ENCODE measurements at regions not wholly inside any gene's neighbourhood (a gene's known extent, or its start where the extent isn't known, plus 50 kb on each side); places are given as distances from the start of the nearest gene placed in this dataset.

- Mint-ChIP-seq H3K27ac (ENCODE audit: unreplicated experiment) (no peak overlapping the region), H3K9me3 (ENCODE audit: unreplicated experiment) (no peaks in the 10 kb centered on the region), H3K27me3 (ENCODE audit: low read depth, unreplicated experiment) (no peaks in the 10 kb centered on the region), H3K4me1 (ENCODE audit: low read depth, unreplicated experiment) (no peaks in the 10 kb centered on the region), H3K4me3 (ENCODE audit: unreplicated experiment) (no peak overlapping the region), H3K36me3 (ENCODE audit: low read depth, unreplicated experiment) (no peaks in the 10 kb centered on the region)
- FAIRE-seq = peak; percentile 58
- H3K4me1 ChIP-seq (ENCODE audit: insufficient read depth, low read length) = no peaks in the 10 kb centered on the region
- peak; percentile 29 for DNase-seq (ENCODE audit: low read depth)
- no peaks in the 10 kb centered on the region for H3K27me3 ChIP-seq (ENCODE audit: insufficient read depth, low read length)
- H3K36me3 ChIP-seq (ENCODE audit: insufficient read depth, low read length) = no peaks in the 10 kb centered on the region
- H3K9ac ChIP-seq (ENCODE audit: low read length) = no peak overlapping the region
- H3K4me2 ChIP-seq (ENCODE audit: low read length) = no peak overlapping the region
- H3K79me2 ChIP-seq (ENCODE audit: insufficient read depth, low read length) = no peaks in the 10 kb centered on the region
- no peak for TF ChIP-seq EZH2 (IDR thresholded peaks at IDR 0.05; ENCODE audit: insufficient read depth, low read length)
- peak; percentile 68 for TF ChIP-seq CTCF (IDR thresholded peaks at IDR 0.05; ENCODE audit: insufficient read depth, low read depth, low read length)
- H2AFZ ChIP-seq (ENCODE audit: low read depth, low read length) = no peak overlapping the region
- no peaks in the 10 kb centered on the region for H4K20me1 ChIP-seq (ENCODE audit: insufficient read depth, low read length)
- H3K9me3 ChIP-seq (ENCODE audit: insufficient read depth, low read depth, low read length) = no peaks in the 10 kb centered on the region
- no peak overlapping the region for H3K4me3 ChIP-seq (ENCODE audit: insufficient read depth, low read depth, low read length)
- H3K27ac ChIP-seq (ENCODE audit: low read depth, low read length) = no peak overlapping the region
These were observed 743.6 kb downstream of the ETS1 start for GRCh38 chr11:127843483-127844396.

DNA sequence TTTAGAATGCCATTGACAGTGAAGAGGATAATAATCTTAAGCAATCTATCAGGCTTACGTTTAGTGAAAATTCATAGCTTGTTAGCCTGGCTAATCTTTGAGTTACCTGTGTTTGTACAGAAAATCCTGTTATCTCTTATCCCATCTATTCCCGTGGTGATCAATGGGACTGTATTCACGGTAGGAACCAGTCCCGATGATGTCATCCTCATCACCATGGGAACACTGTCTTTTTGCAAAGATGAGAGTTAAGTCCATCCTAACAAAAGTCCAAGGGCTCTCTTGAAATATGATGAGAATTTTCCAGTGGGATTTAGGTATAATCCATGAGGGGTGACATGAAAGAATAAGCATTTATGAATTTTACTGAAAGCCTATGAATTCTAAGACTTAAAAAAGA lies 762.2 kb downstream of the ETS1 start:
- no peaks in the 10 kb centered on the region for H3K36me3 ChIP-seq (ENCODE audit: insufficient read depth, low read length)
- Mint-ChIP-seq H3K4me3 (ENCODE audit: unreplicated experiment) (no peak overlapping the region), H3K4me1 (ENCODE audit: low read depth, unreplicated experiment) (no peaks in the 10 kb centered on the region), H3K27me3 (ENCODE audit: low read depth, unreplicated experiment) (no peaks in the 10 kb centered on the region), H3K36me3 (ENCODE audit: low read depth, unreplicated experiment) (no peaks in the 10 kb centered on the region), H3K27ac (ENCODE audit: unreplicated experiment) (no peak overlapping the region), H3K9me3 (ENCODE audit: unreplicated experiment) (no peaks in the 10 kb centered on the region)
- no peak overlapping the region for H2AFZ ChIP-seq (ENCODE audit: low read depth, low read length)
- no peaks in the 10 kb centered on the region for H3K27me3 ChIP-seq (ENCODE audit: insufficient read depth, low read length)
- no peak overlapping the region for H3K9ac ChIP-seq (ENCODE audit: low read length)
- no peak for DNase-seq (ENCODE audit: low read depth)
- no peaks in the 10 kb centered on the region for H3K9me3 ChIP-seq (ENCODE audit: insufficient read depth, low read depth, low read length)
- no peaks in the 10 kb centered on the region for H3K79me2 ChIP-seq (ENCODE audit: insufficient read depth, low read length)
- TF ChIP-seq EZH2 (IDR thresholded peaks at IDR 0.05; ENCODE audit: insufficient read depth, low read length) (no peak), CTCF (IDR thresholded peaks at IDR 0.05; ENCODE audit: insufficient read depth, low read depth, low read length) (no peak)
- H3K4me1 ChIP-seq (ENCODE audit: insufficient read depth, low read length) = no peaks in the 10 kb centered on the region
- no peak overlapping the region for H3K27ac ChIP-seq (ENCODE audit: low read depth, low read length)
- H4K20me1 ChIP-seq (ENCODE audit: insufficient read depth, low read length) = no peaks in the 10 kb centered on the region
- H3K4me3 ChIP-seq (ENCODE audit: insufficient read depth, low read depth, low read length) = no peak overlapping the region
- FAIRE-seq = no peak
- no peak overlapping the region for H3K4me2 ChIP-seq (ENCODE audit: low read length)

- H2AFZ ChIP-seq (ENCODE audit: low read depth, low read length) = no peak overlapping the region
- DNase-seq (ENCODE audit: low read depth) (no peak), FAIRE-seq (no peak)
- H3K27ac ChIP-seq (ENCODE audit: low read depth, low read length) = no peak overlapping the region
- Mint-ChIP-seq H3K36me3 (ENCODE audit: low read depth, unreplicated experiment) (no peaks in the 10 kb centered on the region), H3K4me3 (ENCODE audit: unreplicated experiment) (no peak overlapping the region), H3K4me1 (ENCODE audit: low read depth, unreplicated experiment) (no peaks in the 10 kb centered on the region), H3K27ac (ENCODE audit: unreplicated experiment) (no peak overlapping the region), H3K27me3 (ENCODE audit: low read depth, unreplicated experiment) (no peaks in the 10 kb centered on the region), H3K9me3 (ENCODE audit: unreplicated experiment) (no peaks in the 10 kb centered on the region)
- no peak overlapping the region for H3K4me3 ChIP-seq (ENCODE audit: insufficient read depth, low read depth, low read length)
- no peaks in the 10 kb centered on the region for H3K79me2 ChIP-seq (ENCODE audit: insufficient read depth, low read length)
- no peaks in the 10 kb centered on the region for H3K9me3 ChIP-seq (ENCODE audit: insufficient read depth, low read depth, low read length)
- TF ChIP-seq EZH2 (IDR thresholded peaks at IDR 0.05; ENCODE audit: insufficient read depth, low read length) = no peak
- H4K20me1 ChIP-seq (ENCODE audit: insufficient read depth, low read length) = no peaks in the 10 kb centered on the region
- H3K4me1 ChIP-seq (ENCODE audit: insufficient read depth, low read length) = no peaks in the 10 kb centered on the region
- H3K4me2 ChIP-seq (ENCODE audit: low read length) = no peak overlapping the region
- H3K27me3 ChIP-seq (ENCODE audit: insufficient read depth, low read length) = no peaks in the 10 kb centered on the region
- no peaks in the 10 kb centered on the region for H3K36me3 ChIP-seq (ENCODE audit: insufficient read depth, low read length)
- no peak overlapping the region for H3K9ac ChIP-seq (ENCODE audit: low read length)
These were observed 768.7 kb downstream of the ETS1 start for GRCh38 chr11:127818625-127819024.

Measured in astrocyte (in vitro differentiated cells and primary cell).